ENCODE measurements at regions not wholly inside any gene's neighbourhood (a gene's known extent, or its start where the extent isn't known, plus 50 kb on each side); places are given as distances from the start of the nearest gene placed in this dataset.

DNA sequence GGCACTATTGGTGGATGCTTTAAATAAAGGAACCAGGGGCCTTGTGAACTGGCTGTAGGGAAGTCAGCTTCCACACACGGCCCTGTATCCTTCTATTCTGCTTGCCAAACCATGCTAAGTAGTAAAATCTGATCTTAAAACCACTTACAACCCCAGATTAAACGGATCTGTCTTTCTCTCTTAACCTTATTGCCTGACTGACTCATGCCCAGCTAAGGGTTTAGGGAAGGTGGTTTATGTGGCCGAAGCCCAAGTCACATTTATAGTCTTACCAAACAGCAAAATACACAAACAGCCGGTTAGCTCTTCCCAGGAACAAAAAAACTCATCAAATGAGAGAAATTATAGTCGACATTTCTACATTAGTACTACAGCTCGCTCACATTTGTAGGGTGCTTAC is 988.4 kb upstream of the TENM3 start:
- no peak for ATAC-seq
- peaks cover 0 to 2% (median 0%) of the 10 kb centered on the region in 12 donors for H3K9me3 ChIP-seq
- peaks cover 0 to 4% (median 0%) of the 10 kb centered on the region in 12 donors for H3K4me1 ChIP-seq
- H3K27ac ChIP-seq, result no peak overlapping the region
- WGBS, 4 donors, result 76 to 80% (median 78%) methylated on average over 6 of the region's 6 CpGs
- no peaks in the 10 kb centered on the region for H3K27me3 ChIP-seq
- H3K4me3 ChIP-seq, result no peak overlapping the region
- intact Hi-C loops (cut with DNase I), result loop anchor here in 1 of 10 donors (5.0 kb wide), 1 partner anchor 112 kb away; no protein-coding TSS in a partner anchor
- H3K36me3 ChIP-seq, result no peaks in the 10 kb centered on the region
- DNase-seq, result no peak
- TF ChIP-seq POLR2A (IDR thresholded peaks at IDR 0.05), result no peak
- TF ChIP-seq, protein P1, sequence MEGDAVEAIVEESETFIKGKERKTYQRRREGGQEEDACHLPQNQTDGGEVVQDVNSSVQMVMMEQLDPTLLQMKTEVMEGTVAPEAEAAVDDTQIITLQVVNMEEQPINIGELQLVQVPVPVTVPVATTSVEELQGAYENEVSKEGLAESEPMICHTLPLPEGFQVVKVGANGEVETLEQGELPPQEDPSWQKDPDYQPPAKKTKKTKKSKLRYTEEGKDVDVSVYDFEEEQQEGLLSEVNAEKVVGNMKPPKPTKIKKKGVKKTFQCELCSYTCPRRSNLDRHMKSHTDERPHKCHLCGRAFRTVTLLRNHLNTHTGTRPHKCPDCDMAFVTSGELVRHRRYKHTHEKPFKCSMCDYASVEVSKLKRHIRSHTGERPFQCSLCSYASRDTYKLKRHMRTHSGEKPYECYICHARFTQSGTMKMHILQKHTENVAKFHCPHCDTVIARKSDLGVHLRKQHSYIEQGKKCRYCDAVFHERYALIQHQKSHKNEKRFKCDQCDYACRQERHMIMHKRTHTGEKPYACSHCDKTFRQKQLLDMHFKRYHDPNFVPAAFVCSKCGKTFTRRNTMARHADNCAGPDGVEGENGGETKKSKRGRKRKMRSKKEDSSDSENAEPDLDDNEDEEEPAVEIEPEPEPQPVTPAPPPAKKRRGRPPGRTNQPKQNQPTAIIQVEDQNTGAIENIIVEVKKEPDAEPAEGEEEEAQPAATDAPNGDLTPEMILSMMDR (IDR thresholded peaks at IDR 0.05), result no peak

DNA sequence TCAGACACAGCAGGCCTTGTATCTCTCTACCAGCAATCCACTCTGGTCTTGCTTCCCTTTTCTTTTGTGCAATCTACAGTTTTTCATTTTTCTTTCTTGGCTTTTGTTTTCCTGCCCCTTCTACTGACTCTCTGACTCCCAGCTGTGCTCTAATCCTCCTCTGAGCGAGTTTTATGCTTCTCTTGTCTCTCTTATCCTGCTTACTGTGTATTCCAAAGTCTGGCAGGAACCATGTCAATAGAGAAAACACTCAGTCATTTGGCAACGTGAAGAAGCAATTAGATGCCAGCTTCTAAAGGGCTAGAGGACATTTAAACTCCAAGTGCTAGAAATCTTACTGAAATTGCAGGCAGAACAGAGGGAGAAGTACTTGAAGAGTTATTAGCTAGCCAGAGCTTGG is 984.6 kb upstream of the TENM3 start:
- intact Hi-C loops (cut with DNase I), result loop anchor here in 1 of 10 donors (5.0 kb wide), 1 partner anchor 116 kb away; no protein-coding TSS in a partner anchor
- Histone ChIP-seq H3K36me3 (no peaks in the 10 kb centered on the region), H3K4me3 (no peak overlapping the region), H3K27ac (no peak overlapping the region), H3K4me1 (peaks cover 0 to 4% (median 0%) of the 10 kb centered on the region in 12 donors), H3K9me3 (peaks cover 0 to 2% (median 0%) of the 10 kb centered on the region in 12 donors), H3K27me3 (no peaks in the 10 kb centered on the region)
- DNase-seq (no peak), ATAC-seq (no peak)
- no peak for TF ChIP-seq POLR2A (IDR thresholded peaks at IDR 0.05)
- TF ChIP-seq, protein P1 (IDR thresholded peaks at IDR 0.05), result no peak
- WGBS, 4 donors, result 5 to 14% (median 6%) methylated on average over 2 of the region's 2 CpGs

DNA sequence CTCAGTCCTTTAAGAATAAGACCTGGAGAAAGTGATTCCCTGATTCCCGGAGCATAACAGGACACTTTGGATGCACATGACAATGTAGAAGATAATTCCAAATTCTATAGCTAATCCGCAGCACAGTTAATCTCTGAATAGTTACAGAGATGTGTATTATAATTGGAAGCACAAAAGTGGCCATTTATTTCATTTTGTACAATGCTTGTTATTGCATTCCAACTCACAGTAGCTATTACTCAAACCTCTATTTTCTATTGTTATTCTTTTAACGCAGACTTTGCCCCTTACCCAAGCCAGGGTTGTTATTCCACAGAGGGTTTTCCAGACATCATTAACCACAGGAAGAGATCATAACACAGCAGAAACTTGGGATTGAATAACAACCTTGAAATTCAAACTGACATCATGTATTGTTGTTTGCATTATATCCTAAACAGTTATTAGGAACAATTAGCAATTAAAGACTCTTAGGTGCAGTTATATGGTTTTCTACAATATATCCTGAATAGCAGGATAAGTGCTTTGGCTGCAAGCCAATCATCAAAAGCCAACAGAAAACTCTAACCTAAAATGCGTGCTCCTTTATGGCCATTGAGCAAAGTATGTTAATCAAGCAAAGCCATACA is 984.0 kb upstream of the TENM3 start:
- no peak for TF ChIP-seq POLR2A (IDR thresholded peaks at IDR 0.05)
- TF ChIP-seq, protein P1 (IDR thresholded peaks at IDR 0.05), result no peak
- Histone ChIP-seq H3K27me3 (no peaks in the 10 kb centered on the region), H3K36me3 (no peaks in the 10 kb centered on the region), H3K4me3 (no peak overlapping the region), H3K9me3 (peaks cover 0 to 2% (median 0%) of the 10 kb centered on the region in 12 donors), H3K4me1 (peaks cover 0 to 4% (median 0%) of the 10 kb centered on the region in 12 donors), H3K27ac (no peak overlapping the region)
- no peak for DNase-seq
- intact Hi-C loops (cut with DNase I), result loop anchor here in 1 of 10 donors (5.0 kb wide), 1 partner anchor 117 kb away; no protein-coding TSS in a partner anchor
- ATAC-seq, result no peak
- WGBS, 4 donors, result 50 to 66% (median 63%) methylated on average over 4 of the region's 4 CpGs

DNA sequence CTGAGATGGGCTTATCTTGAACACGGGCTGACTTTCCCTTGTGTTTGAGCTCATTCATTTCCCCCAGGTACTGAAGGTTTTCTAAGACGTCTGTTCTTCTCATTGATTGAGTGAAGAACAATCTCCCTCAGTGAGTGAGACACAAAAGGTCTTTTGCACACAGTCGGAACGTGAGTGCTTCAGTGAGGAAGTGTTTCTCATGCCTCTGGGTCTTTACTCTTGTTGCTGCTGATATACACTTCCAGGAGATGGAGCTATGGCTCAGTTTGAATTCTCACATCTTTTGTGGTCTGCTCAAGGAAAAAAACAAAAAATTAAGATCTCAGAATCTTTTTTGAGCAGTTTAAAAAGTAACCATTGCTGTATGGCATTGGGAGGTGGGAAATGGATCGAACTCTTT is 981.9 kb upstream of the TENM3 start:
- H3K27ac ChIP-seq, result no peak overlapping the region
- peaks cover 0 to 4% (median 0%) of the 10 kb centered on the region in 12 donors for H3K4me1 ChIP-seq
- no peaks in the 10 kb centered on the region for H3K27me3 ChIP-seq
- 12 to 17% (median 13%) methylated on average over 5 of the region's 5 CpGs for WGBS, 4 donors
- intact Hi-C loops (cut with DNase I), result loop anchor here in 8 of 10 donors (2.0 to 10.0 kb wide), 4 partner anchors 119 to 268 kb away; no protein-coding TSS in a partner anchor
- no peaks in the 10 kb centered on the region for H3K36me3 ChIP-seq
- no peak for TF ChIP-seq POLR2A (IDR thresholded peaks at IDR 0.05)
- TF ChIP-seq, protein P1 (IDR thresholded peaks at IDR 0.05), result peak in 10 of 12 donors; percentile 11 to 53 (median 34)
- H3K4me3 ChIP-seq, result no peak overlapping the region
- ATAC-seq (peak in 3 of 4 donors; percentile 41 to 58 (median 55)), DNase-seq (no peak)
- no peaks in the 10 kb centered on the region for H3K9me3 ChIP-seq

Data from heart left ventricle (tissue), 16 donors.